ENCODE measurements at regions not wholly inside any gene's neighbourhood (a gene's known extent, or its start where the extent isn't known, plus 50 kb on each side); places are given as distances from the start of the nearest gene placed in this dataset.

DNA sequence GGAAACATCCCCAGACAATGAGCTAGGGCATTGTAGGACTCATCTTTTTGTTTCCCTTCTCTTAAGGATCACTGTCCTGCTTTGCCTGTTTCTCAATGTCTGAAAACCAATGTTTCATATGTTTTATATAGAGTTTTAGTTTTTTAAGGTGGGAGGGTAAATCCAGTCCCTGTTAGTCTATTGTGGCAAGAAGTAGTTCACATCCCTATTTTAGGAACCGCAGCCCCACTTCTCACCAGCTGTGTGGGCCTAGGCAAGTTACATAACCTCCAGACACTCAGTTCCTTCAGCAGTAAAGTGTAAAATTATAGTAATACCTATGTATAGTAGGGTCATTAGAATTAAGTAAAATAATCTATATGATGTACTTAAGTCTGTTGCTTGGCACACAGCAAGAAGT is 105.8 kb upstream of the WLS start:
- TF ChIP-seq, protein P1, sequence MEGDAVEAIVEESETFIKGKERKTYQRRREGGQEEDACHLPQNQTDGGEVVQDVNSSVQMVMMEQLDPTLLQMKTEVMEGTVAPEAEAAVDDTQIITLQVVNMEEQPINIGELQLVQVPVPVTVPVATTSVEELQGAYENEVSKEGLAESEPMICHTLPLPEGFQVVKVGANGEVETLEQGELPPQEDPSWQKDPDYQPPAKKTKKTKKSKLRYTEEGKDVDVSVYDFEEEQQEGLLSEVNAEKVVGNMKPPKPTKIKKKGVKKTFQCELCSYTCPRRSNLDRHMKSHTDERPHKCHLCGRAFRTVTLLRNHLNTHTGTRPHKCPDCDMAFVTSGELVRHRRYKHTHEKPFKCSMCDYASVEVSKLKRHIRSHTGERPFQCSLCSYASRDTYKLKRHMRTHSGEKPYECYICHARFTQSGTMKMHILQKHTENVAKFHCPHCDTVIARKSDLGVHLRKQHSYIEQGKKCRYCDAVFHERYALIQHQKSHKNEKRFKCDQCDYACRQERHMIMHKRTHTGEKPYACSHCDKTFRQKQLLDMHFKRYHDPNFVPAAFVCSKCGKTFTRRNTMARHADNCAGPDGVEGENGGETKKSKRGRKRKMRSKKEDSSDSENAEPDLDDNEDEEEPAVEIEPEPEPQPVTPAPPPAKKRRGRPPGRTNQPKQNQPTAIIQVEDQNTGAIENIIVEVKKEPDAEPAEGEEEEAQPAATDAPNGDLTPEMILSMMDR (IDR thresholded peaks at IDR 0.05; ENCODE audit: low read length), result no peak
- TF ChIP-seq EZH2 (IDR thresholded peaks at IDR 0.05; ENCODE audit: borderline replicate concordance, low read length), result no peak

All from OCI-LY1 (cell line).